MM.1S (cell line): ENCODE measurements at regions not wholly inside any gene's neighbourhood (a gene's known extent, or its start where the extent isn't known, plus 50 kb on each side); places are given as distances from the start of the nearest gene placed in this dataset.

Source experiments
- CTCF ChIP-seq: fragments of 300-600 bp; sonication (generic); IDR thresholded peaks from 2 replicates; pipeline ENCODE4 v1.5.1; 2016; ENCODE audit warnings: antibody characterized with exemption, low read length, mixed read lengths
- EZH2 ChIP-seq: fragments of 300-600 bp; sonication (generic); optimal IDR thresholded peaks from 2 replicates; pipeline ENCODE3; 2017; ENCODE audit warnings: low read depth, mild to moderate bottlenecking, antibody characterized with exemption, low read length, mixed read lengths

- TF ChIP-seq CTCF (no peak), EZH2 (no peak)
Observed at GRCh38 chr15:31476236-31476810, 149.7 kb downstream of the KLF13 start.
